Stimulated activated CD4-positive, alpha-beta T cell treated with anti-CD3 and anti-CD28 coated beads, Interleukin-4, amount 100 ng/mL, for 4 hours (primary cell): ENCODE measurements at regions not wholly inside any gene's neighbourhood (a gene's known extent, or its start where the extent isn't known, plus 50 kb on each side); places are given as distances from the start of the nearest gene placed in this dataset.
"Not testable (repeated sequence)": the region's sequence is repeated elsewhere in the genome, so short reads cannot be mapped to it uniquely, and the experiment has no call there.

Experiments
- DNase-seq, 2 experiments: peaks; one replicate each; pipeline ENCODE4 v3.0.0-alpha.2; 2020

GRCh38 chr18:71327850-71328249 is 1039.0 kb downstream of the SOCS6 start:
- no peak for DNase-seq

DNA sequence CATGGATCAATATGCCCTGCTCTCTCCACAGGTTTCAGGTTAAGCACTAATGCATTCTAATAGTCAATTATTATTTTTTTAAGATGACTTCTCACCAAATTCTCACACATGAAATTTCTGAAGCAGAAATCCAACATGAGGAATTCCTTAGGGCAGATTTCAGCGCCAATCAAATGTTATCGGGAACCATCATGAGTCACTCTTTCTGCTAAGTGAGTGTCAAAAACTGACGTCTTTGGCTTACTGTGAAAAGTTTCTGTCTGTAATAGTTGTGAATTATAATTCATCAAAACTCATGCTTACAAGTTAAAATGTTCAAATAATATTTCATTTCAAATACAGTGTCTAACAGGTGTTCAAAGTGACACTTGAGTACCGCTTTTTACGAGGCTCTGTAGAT is 1038.6 kb downstream of the SOCS6 start:
- no peak for DNase-seq

DNA sequence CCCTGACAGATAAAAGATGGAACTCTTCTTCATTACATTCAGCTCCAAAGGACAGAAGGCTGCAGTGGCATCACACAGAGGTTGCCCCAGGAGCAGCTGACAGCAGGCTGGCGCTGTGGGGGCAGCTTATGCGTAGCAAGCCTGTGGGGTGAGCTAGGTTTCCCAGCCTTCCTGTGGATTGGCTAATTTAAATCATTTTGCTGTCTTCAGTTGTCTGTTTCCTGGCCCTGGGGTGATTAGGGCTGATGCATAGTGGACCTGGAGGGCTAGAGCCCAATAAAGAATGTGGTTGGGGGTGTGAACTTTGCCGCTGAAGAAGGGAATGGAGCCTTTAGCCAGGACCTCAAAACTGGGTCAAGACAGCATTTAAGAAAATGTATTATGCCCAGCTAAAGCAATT is 1038.0 kb downstream of the SOCS6 start:
- DNase-seq = no peak

- DNase-seq = no peak
Observed at GRCh38 chr18:71324356-71324755, 1035.5 kb downstream of the SOCS6 start.

DNA sequence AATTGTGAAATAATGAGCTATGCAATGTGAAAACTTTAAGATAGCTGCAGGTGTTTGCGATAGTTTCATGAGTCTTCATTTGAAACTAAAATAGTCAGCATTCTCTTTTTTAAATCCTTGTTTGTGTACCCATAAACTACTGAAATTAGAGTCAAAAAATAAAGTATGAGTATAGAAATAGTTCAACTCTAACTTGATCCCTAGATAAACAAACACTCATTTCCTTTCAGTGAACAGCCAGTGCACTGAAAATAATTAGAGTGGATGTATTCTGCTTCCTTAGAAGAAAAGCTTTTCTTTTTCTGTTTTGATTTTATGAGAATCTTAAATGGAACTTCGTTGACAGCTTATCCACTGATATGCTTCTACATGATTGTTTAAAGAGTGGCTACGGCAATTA is 1033.4 kb downstream of the SOCS6 start:
- no peak for DNase-seq

DNA sequence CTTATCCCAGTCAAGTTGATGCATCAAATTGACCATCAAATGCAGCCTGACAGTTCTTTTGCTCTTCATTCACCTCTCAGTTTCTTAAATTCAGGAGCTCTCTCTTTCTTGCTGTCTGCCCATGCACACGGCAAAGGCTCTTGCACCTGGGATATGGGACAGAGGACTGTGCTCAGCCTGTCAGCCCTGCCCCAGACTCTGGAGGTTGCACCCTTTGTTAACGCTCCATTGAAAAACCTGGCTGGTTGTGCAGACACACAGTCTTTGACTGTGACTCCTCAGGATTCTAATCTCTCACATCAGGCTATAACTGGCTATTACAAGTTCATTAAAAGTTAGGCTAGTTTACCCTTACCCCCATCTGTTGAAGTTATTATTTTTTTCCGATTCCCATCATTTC is 1032.5 kb downstream of the SOCS6 start:
- no peak for DNase-seq

DNA sequence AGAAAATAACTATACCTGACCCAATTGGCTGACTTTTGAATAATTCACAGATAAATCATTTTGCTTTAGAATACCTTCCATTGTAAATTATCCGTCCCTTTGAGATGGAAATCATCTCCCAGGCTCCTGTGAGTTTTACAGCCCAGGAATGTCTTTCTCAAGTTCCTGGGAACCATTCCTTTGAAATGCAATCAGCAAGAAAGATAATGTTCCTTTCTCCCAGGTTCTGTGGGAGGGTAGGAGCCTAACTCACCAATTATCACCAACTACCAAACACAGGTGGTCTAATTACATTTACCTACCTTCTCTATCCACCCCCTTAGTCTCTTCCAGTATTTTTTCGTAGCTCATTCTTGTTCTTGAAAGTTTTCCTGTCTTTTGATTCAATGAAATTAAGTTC is 1016.0 kb downstream of the SOCS6 start:
- DNase-seq = no peak

DNA sequence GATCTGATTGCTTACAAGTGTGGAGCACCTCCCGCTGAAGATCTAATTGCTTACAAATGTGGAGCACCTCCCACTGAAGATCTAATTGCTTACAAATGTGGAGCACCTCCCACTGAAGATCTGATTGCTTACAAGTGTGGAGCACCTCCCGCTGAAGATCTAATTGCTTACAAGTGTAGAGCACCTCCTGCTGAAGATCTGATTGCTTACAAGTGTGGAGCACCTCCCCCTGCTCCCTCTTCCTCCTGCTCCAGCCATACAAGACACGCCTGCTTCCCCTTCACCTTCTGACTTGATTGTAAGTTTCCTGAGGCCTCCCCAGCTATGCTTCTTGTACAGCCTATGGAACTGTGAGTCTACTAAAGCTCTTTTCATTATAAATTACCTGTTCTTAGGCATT is 1014.9 kb downstream of the SOCS6 start:
- DNase-seq = not testable (repeated sequence)

- DNase-seq = no peak
Observed at GRCh38 chr18:71301596-71301995, 1012.8 kb downstream of the SOCS6 start.

DNA sequence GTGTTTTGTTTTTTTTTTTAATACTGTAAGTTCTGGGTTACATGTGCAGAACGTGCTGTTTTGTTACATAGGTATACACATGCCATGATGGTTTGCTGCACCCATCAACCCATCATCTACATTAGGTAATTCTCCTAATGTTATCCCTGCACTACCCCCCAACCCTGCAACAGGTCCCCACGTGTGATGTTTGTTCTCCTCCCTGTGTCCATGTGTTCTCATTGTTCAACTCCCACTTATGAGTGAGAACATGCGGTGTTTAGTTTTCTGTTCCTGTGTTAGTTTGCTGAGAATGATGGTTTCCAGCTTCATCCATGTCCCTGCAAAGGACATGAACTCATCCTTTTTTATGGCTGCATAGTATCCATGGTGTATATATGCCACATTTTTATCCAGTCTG is 1005.4 kb downstream of the SOCS6 start:
- DNase-seq = not testable (repeated sequence)

GRCh38 chr18:71293322-71293721 is 1004.5 kb downstream of the SOCS6 start:
- DNase-seq = no peak

DNA sequence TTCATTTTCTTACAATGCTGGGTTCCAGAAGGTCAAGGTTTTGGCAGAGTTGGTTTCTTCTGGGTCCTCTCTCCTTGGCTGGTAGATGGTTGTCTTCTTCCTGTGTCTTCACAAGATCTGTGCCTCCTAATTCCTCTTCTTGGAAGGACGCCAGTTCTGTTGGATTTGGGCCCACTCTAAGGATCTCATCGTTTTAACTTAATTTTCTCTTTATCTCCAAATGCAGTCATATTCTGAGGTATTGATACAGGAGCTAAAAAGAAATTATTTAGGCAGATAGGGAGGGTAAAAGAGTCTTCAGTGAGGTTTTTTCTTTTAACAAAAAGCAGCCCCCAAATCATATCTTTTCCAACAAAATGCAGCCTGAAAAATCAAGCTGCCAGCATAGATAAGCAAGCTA is 998.4 kb downstream of the SOCS6 start:
- DNase-seq = no peak

DNA sequence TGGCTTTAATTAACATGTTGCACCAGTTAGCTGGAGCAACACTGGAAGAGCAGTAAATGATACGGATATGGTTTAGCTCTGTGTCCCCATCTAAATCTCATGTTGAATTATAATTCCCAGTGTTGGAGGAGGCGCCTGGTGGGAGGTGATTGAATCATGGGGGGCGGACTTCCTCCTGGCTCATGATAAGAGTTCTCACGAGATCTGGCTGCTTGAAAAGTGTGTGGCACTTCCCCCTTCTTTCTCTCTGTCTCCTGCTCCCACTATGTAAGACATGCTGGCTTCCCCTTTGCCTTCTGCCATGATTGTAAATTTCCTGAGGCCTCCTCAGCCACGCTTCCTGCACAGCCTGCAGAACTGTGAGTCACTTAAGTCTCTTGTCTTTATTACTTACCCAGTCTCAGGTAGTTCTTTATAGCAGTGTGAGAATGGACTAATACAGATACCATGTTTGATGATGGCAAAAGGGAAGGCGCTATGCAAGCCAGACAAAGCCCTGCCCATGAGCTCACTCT is 963.6 kb downstream of the SOCS6 start:
- DNase-seq = no peak

DNA sequence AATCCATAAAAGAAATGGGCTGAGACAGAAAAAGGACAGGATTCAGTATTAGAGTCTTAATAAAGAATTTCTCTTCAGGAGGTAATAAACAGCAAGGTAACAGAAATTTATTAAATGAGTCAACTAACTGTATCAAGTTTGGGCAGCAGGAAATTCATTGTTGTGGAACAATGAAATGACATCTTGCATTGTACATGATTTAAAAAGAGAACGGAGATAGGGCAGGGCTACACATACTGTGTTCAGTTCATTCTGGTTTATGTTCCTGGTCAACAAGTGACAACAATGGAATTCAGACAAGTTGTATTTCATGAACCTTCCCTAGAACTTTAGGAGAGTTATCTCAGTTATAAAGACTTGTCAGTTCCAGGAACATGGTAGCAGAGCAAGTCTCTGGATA is 961.3 kb downstream of the SOCS6 start:
- no peak for DNase-seq

DNA sequence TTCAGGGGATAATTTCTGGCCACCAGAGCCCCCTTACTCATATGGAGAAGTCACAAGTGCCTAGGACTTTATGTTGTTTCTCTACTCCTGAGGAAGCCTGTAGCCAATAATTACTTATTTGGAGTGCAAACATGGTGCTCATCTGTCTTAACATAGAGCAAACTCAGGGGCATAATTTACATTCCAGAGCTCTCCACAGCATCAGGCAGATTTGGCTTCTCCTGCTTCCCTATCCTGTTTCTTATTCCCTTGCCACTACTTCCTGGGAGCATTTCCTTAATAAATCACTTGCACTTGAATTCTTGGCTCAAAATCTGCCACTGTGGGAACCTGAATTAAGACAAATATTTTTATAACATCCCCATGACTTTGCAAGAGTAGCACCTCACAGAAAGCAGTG is 960.9 kb downstream of the SOCS6 start:
- DNase-seq = no peak

GRCh38 chr18:71242981-71243380 is 954.1 kb downstream of the SOCS6 start:
- no peak for DNase-seq

DNA sequence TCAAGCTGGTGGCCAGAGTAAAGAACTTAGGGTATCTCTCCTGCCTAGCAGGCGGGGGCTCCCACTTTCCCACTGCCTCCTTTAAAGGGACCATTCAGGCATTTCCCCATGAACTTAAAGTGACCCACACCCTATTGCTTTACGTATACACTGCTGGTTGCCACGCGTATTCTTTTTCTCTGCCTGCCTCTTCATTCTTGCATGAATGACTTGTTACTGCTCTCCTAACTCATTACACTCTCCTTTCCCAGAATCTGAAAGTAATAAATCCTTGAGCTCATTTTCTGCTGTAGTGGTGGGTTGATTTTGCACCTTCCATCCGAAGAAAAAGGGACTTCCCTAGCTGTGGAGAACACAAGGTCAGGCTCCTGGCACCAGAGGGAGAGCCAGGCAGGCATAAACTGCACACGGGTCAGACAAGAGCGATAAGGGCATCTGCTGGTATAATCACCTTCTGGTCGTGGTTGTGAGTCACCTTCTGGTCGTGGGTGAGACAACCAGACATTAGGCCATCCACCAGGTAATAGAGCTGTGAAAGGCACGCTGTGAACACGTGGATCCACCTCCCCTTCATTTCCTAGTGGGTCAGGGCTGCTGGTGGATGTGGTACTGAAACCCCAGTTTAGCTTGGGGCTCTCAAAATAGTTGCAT is 950.3 kb downstream of the SOCS6 start:
- DNase-seq = no peak

- no peak for DNase-seq
Observed at GRCh38 chr18:71237641-71238040, 948.8 kb downstream of the SOCS6 start.

GRCh38 chr18:71233177-71233576 is 944.3 kb downstream of the SOCS6 start:
- no peak for DNase-seq

- DNase-seq = no peak
Observed at GRCh38 chr18:71223486-71223885, 934.6 kb downstream of the SOCS6 start.

GRCh38 chr18:71221405-71221804 is 932.6 kb downstream of the SOCS6 start:
- DNase-seq = no peak

- not testable (repeated sequence) for DNase-seq
Observed at GRCh38 chr18:71212739-71213138, 923.9 kb downstream of the SOCS6 start.

- DNase-seq = no peak
Observed at GRCh38 chr18:71212222-71212621, 923.4 kb downstream of the SOCS6 start.

- no peak for DNase-seq
Observed at GRCh38 chr18:71209944-71210343, 921.1 kb downstream of the SOCS6 start.

GRCh38 chr18:71194438-71194837 is 905.6 kb downstream of the SOCS6 start:
- DNase-seq = no peak
